Esophagus mucosa (tissue), 1 donor: ENCODE measurements at regions not wholly inside any gene's neighbourhood (a gene's known extent, or its start where the extent isn't known, plus 50 kb on each side); places are given as distances from the start of the nearest gene placed in this dataset.
"Not testable (repeated sequence)": the region's sequence is repeated elsewhere in the genome, so short reads cannot be mapped to it uniquely, and the experiment has no call there.

Experiments used
- ATAC-seq: fragments of 200-7000 bp; cut with Tn5 transposase; one replicate; pipeline ENCODE4 v1.9.1; 2020
- donor health status: DM: yes; HTN: yes; CAD: no.

- ATAC-seq, result not testable (repeated sequence)
Measured at GRCh38 chr7:137107802-137108201, 235.7 kb downstream of the PTN start.

GRCh38 chr7:137103526-137103925 is 235.1 kb downstream of the CHRM2 start:
- not testable (repeated sequence) for ATAC-seq

GRCh38 chr7:137097111-137097510 is 228.7 kb downstream of the CHRM2 start:
- ATAC-seq, result no peak

- ATAC-seq, result no peak
Measured at GRCh38 chr7:137096607-137097006, 228.2 kb downstream of the CHRM2 start.

DNA sequence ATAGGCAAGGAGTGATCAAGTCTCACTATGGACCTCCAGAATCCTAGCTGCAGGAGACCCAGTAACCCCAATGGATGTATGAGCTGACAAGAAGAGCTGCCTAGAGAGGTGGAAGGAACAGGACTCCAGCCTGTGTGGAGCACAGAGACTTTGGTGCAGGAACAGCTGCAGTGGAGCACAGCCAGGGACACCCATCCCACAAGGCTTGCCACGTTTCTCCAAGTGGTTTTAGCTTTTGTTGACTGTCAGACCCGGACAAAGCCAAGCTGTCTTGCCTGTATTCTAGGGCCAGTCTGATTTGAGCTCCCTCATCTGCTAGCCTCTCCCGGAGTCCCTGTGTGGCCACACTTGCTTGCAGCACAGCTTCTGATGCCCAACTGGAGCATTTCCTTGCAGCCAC is 224.7 kb downstream of the CHRM2 start:
- ATAC-seq, result no peak

- ATAC-seq, result no peak
Measured at GRCh38 chr7:137091396-137091795, 222.9 kb downstream of the CHRM2 start.

GRCh38 chr7:137086896-137087295 is 218.4 kb downstream of the CHRM2 start:
- ATAC-seq, result no peak

DNA sequence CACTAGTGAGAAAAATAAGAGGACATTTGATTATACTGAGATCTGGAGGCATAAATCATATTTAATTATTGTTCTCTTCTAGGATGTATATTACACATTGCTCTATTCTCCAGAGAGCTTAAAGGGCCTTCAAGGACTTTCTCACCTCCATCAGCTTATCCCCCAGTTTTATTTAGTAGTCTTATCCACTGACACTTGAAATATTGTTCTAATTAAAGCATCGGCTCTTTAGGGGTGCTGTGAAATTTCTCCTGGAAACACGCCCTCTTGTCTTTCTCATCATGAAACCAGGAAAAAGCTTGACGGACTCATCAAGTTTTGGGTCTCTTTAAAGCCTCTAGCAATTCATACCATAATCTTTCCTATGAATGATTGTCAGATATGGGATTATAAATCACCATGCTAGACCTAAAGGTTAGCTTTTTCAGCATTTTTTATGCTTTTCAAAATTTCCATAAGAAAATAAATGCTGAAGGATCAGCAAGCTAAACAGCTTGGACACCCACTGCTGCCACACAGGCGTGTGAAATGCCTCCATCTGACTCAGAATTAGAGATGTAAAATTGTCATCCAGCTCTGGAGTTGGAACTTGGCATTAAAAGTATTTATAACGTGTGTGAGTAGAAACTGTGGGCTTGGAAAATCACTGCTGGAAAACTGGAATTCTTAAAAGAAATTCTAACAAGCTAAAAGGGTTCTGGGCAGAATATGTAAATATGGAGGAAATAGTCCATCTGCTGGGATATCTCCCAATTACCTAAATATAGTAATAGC is 216.3 kb downstream of the CHRM2 start:
- no peak for ATAC-seq

GRCh38 chr7:137082391-137082790 is 213.9 kb downstream of the CHRM2 start:
- no peak for ATAC-seq

DNA sequence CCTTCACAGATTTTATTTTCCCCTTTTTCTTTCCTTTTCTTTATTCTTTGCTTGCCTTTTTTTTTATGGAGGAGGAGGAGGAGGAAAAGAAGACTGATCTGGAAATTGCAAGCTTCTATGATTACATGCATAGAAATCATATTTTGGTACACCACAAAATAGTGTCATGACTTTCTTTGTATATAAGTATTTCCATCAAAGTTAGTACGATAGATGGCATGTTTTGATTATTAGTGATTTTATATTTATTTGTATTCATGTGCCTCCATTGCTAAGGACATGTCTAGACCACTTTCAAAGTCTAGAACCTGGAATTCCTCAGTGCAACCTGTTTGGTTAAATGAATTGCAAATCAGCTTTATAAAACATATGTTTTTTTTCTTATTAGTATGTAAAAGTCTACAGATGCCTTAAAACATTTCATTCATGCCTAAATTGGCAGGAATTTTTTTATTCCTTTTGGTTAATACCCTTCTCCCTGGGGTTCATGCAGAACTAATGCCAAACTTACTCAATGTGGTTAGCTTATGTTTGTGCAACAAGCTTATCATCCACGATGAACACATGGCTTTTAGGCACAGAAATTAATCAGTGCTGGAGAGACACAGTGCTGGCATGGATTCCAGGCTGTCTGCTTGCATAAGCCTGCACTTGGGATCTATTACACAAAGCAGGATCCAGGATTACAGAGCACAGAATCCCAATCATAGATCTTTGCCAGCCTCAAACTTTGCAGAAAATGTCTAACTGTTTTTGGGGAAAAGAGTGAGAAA is 213.1 kb downstream of the CHRM2 start:
- no peak for ATAC-seq

- ATAC-seq, result no peak
Measured at GRCh38 chr7:137080516-137081203, 212.2 kb downstream of the CHRM2 start.

- ATAC-seq, result no peak
Measured at GRCh38 chr7:137078781-137079180, 210.3 kb downstream of the CHRM2 start.

GRCh38 chr7:137074391-137075030 is 206.1 kb downstream of the CHRM2 start:
- no peak for ATAC-seq

GRCh38 chr7:137073571-137074325 is 205.3 kb downstream of the CHRM2 start:
- no peak for ATAC-seq
